Ovary (tissue), 7 donors: ENCODE measurements at regions not wholly inside any gene's neighbourhood (a gene's known extent, or its start where the extent isn't known, plus 50 kb on each side); places are given as distances from the start of the nearest gene placed in this dataset.

Experiments used
- DNase-seq, 5 donors: peaks; one replicate each; pipeline ENCODE4 v3.0.0-alpha.2; 2019 to 2020
- H3K27ac ChIP-seq, 2 donors: fragments of 200-600 bp; one replicate each; pipeline versions ENCODE4 v1.5.1 to v1.8.0; 2019 to 2022
- H3K27me3 ChIP-seq: fragments of 200-600 bp; one replicate; pipeline ENCODE4 v1.8.0; 2022
- H3K36me3 ChIP-seq: fragments of 200-600 bp; sonication (generic); one replicate; pipeline ENCODE4 v1.5.1; 2019
- H3K4me1 ChIP-seq: one replicate; pipeline ENCODE4 v1.8.1; 2013; ENCODE audit warnings: mild to moderate bottlenecking, moderate library complexity; ENCODE audit not compliant: insufficient read depth
- H3K4me3 ChIP-seq: fragments of 200-600 bp; sonication (generic); one replicate; pipeline ENCODE4 v1.5.1; 2017
- H3K9me3 ChIP-seq, 2 donors: fragments of 200-600 bp in 1 of 2; sonication (generic) in 1 of 2; one replicate each; pipeline versions ENCODE4 v1.5.1 to v1.8.1; 2013 to 2019; ENCODE audit warnings: mild to moderate bottlenecking in 1 of 2, moderate library complexity in 1 of 2
- EP300 ChIP-seq: sonication (generic); formaldehyde crosslinking; IDR thresholded peaks from one replicate; pipeline ENCODE4 v1.6.1; 2017; ENCODE audit warnings: antibody characterized with exemption
- POLR2A ChIP-seq: fragments of 450-650 bp; IDR thresholded peaks from one replicate; pipeline ENCODE4 v1.6.1; 2017; ENCODE audit warnings: antibody characterized with exemption, mild to moderate bottlenecking, moderate library complexity
- WGBS, 3 donors: extraction: QIAGEN DNeasy Blood & Tissue Kit in 1 of 3; methylation state at CpG; one replicate each; pipeline versions ENCODE4 v1.1.5 to v1.1.7; 2013 to 2017; 5-methylcytosine and 5-hydroxymethylcytosine counted together
- intact Hi-C, 4 donors: fragments of 100-400 bp; cut with DNase I; formaldehyde crosslinking; loops; one replicate each; pipeline versions ENCODE4 v1.11.0 to v1.15.1; 2022 to 2023
- TF ChIP-seq, protein P1 (sequence below), 3 donors: fragments of 450-650 bp in 2 of 3; fragments of 200-600 bp in 1 of 3; IDR thresholded peaks; one replicate each; pipeline versions ENCODE4 v1.5.1 to v1.8.0; 2016 to 2022; ENCODE audit warnings: antibody characterized with exemption in 3 of 3, mild to moderate bottlenecking in 1 of 3
- donor health status: DM: no; HTN: no; CAD: no; lungs with moderate emphysema.
- donor health status: DM: no; HTN: no; CAD: no.
- donor health status: Bipolar disorder and iron deficiency.
- donor health status: DM: no; HTN: no; CAD: no.
- donor health status: DM: yes; HTN: yes; CAD: no.

DNA sequence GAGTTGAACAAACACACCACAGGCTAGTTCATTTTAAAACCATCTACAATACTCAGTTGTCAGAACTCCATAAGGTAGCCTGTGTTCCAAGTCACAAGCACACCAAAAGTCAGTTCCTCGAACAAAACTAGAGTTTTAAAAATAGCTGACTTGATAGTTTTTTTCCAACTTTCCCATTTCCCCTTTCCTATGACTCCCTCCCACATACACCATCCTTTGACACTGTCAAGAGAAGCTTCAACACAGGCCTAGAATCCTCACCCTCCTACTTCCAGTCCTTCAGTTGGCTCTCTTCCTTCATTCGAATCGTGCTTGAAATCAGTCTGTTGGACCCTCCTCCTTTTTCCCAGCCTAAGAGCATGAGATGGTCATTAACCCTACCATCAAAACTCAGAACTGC is 105.7 kb upstream of the AKIP1 start:
- H3K9me3 ChIP-seq, result no peaks in the 10 kb centered on the region
- WGBS, 3 donors, result 4 to 11% (median 10%) methylated on average over 3 of the region's 3 CpGs
- no peaks in the 10 kb centered on the region for H3K27me3 ChIP-seq
- no peaks in the 10 kb centered on the region for H3K36me3 ChIP-seq
- H3K27ac ChIP-seq, result peak overlapping the region in 1 of 2 donors; percentile 41
- intact Hi-C loops, result loop anchor here (5.0 to 10.0 kb wide), 5 partner anchors 83 to 157 kb away; partner anchors contain the start of gene TMEM9B (in 1 of the 4)
- no peak overlapping the region for H3K4me3 ChIP-seq
- DNase-seq, result no peak
- no peak for TF ChIP-seq POLR2A
- peaks cover 34% of the 10 kb centered on the region for H3K4me1 ChIP-seq

DNA sequence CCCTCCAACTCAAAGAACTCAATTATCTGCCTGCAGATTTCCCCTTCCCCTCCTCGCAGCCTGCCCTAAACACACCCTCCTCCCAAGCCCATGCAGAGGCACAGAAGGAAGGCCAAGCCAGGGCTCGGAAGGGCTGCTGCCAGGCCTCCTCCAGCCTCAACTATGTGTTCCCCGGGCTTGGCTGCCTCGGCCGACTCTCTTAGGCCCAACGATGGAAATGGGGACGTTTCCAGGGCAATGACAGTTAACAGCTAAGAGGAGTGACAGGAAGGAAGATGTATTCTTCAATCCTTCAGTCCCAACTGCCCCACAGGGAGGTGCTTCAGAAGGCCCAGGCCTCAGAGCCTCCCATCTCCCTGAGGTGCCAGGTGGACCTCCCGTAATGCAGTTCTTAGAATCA is 104.0 kb upstream of the AKIP1 start:
- TF ChIP-seq EP300 (no peak), POLR2A (no peak)
- TF ChIP-seq, protein P1, sequence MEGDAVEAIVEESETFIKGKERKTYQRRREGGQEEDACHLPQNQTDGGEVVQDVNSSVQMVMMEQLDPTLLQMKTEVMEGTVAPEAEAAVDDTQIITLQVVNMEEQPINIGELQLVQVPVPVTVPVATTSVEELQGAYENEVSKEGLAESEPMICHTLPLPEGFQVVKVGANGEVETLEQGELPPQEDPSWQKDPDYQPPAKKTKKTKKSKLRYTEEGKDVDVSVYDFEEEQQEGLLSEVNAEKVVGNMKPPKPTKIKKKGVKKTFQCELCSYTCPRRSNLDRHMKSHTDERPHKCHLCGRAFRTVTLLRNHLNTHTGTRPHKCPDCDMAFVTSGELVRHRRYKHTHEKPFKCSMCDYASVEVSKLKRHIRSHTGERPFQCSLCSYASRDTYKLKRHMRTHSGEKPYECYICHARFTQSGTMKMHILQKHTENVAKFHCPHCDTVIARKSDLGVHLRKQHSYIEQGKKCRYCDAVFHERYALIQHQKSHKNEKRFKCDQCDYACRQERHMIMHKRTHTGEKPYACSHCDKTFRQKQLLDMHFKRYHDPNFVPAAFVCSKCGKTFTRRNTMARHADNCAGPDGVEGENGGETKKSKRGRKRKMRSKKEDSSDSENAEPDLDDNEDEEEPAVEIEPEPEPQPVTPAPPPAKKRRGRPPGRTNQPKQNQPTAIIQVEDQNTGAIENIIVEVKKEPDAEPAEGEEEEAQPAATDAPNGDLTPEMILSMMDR (IDR thresholded peaks at IDR 0.05), result no peak
- Histone ChIP-seq H3K4me1 (peaks cover 28% of the 10 kb centered on the region), H3K4me3 (peak overlapping the region; percentile 76), H3K27ac (peak overlapping the region; percentile 70 to 86), H3K36me3 (no peaks in the 10 kb centered on the region), H3K27me3 (no peaks in the 10 kb centered on the region), H3K9me3 (no peaks in the 10 kb centered on the region)
- intact Hi-C loops, result loop anchor here (5.0 to 10.0 kb wide), 5 partner anchors 85 to 155 kb away; partner anchors contain the start of gene TMEM9B (in 1 of the 4)
- 35 to 40% (median 39%) methylated on average over 8 of the region's 8 CpGs for WGBS, 3 donors
- peak in 1 of 5 donors; percentile 27 for DNase-seq

DNA sequence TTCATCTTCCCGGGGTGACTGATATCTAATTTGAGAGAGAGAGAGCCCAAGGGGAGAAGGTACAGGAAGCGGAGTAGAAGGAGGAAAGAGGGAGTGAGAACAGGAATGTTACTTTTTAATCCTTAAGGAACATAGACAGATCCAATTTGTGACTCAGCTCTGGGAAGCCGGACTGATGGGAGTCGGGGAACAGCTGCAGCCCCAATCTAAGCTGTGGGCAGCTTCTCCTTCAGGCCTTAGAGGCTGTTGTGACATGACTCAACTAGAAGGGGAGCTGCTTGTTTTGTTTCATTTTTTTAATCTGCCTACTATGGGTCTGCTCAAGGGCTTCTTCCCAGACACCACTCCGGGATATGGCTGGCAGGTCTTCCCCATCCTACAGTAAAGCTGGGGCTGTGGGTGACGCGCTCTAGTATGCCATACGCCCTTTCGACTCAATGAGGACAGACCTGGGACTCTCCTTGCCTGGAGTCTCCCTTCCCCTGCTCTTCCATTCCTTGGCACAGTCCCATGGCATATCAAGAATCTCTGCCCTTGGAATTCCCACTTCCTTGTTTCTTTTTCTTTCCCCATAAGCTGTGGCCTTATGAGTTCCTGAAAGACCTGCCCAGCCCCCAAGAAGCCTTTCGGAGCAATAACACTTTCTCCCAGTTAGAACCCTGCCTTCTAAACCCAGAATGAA is 103.3 kb upstream of the AKIP1 start:
- H3K27ac ChIP-seq, result peak overlapping the region; percentile 70 to 86
- TF ChIP-seq POLR2A (peak; percentile 29), EP300 (no peak)
- TF ChIP-seq, protein P1 (IDR thresholded peaks at IDR 0.05), result no peak
- peaks cover 30% of the 10 kb centered on the region for H3K4me1 ChIP-seq
- intact Hi-C loops, result loop anchor here (5.0 to 10.0 kb wide), 5 partner anchors 85 to 155 kb away; partner anchors contain the start of gene TMEM9B (in 1 of the 4)
- H3K27me3 ChIP-seq, result no peaks in the 10 kb centered on the region
- DNase-seq, result peak; percentile 53 to 77 (median 68)
- no peaks in the 10 kb centered on the region for H3K36me3 ChIP-seq
- peak overlapping the region; percentile 76 for H3K4me3 ChIP-seq
- 15 to 18% (median 17%) methylated on average over 10 of the region's 10 CpGs for WGBS, 3 donors
- no peaks in the 10 kb centered on the region for H3K9me3 ChIP-seq

DNA sequence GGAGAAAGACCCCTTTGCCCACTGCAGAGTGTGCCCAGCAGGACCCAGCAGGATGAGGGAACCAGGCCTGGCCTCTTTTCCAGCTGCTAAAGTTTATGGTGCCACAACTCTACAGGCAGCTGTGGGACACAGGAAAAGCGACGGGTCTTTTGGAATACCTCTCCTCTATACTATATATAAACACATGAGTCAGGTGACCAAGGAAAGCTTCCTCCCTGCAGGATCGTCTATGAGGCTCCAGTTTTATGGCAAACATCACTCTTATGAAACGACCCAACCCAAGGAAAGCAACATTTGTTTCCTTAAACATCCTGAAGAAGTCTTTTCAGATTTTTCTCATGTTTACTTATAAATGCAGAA is 102.8 kb upstream of the AKIP1 start:
- peak overlapping the region; percentile 76 for H3K4me3 ChIP-seq

More for the DNA sequence above, 102.8 kb upstream of the AKIP1 start:
- peaks cover 30% of the 10 kb centered on the region for H3K4me1 ChIP-seq
- no peaks in the 10 kb centered on the region for H3K9me3 ChIP-seq
- no peaks in the 10 kb centered on the region for H3K36me3 ChIP-seq
- DNase-seq, result no peak
- no peaks in the 10 kb centered on the region for H3K27me3 ChIP-seq
- H3K27ac ChIP-seq, result peak overlapping the region; percentile 70 to 86
- 4 to 13% (median 6%) methylated on average over 4 of the region's 4 CpGs for WGBS, 3 donors
- intact Hi-C loops, result loop anchor here (5.0 to 10.0 kb wide), 5 partner anchors 86 to 154 kb away; partner anchors contain the start of gene TMEM9B (in 1 of the 4)
- no peak for TF ChIP-seq POLR2A
- TF ChIP-seq, protein P1 (IDR thresholded peaks at IDR 0.05), result no peak
- no peak for TF ChIP-seq EP300
